SJSA1 (cell line): ENCODE measurements at regions not wholly inside any gene's neighbourhood (a gene's known extent, or its start where the extent isn't known, plus 50 kb on each side); places are given as distances from the start of the nearest gene placed in this dataset.
"Not testable (repeated sequence)": the region's sequence is repeated elsewhere in the genome, so short reads cannot be mapped to it uniquely, and the experiment has no call there.

Experiments
- DNase-seq, 2 experiments: peaks; one replicate each; pipeline ENCODE4 v3.0.0-alpha.2; 2015 to 2020; ENCODE audit warnings: low spot score in 2 of 2, low read depth in 1 of 2
- H3K27ac ChIP-seq: fragments of 250-450 bp; sonication (Bioruptor Pico); 2 replicates; pipeline ENCODE4 v1.5.1; 2020; ENCODE audit warnings: mild to moderate bottlenecking, moderate library complexity
- H3K27me3 ChIP-seq: fragments of 250-450 bp; sonication (Bioruptor Pico); replicated peaks from 2 replicates; pipeline ENCODE4 v1.5.1; 2020; ENCODE audit warnings: mild to moderate bottlenecking, moderate library complexity
- H3K36me3 ChIP-seq: fragments of 250-450 bp; sonication (Bioruptor Pico); 2 replicates; pipeline ENCODE4 v1.5.1; 2020; ENCODE audit warnings: mild to moderate bottlenecking
- H3K4me1 ChIP-seq: fragments of 250-450 bp; sonication (Bioruptor Pico); replicated peaks from 2 replicates; pipeline ENCODE4 v1.6.1; 2021; ENCODE audit warnings: mild to moderate bottlenecking
- H3K4me3 ChIP-seq: fragments of 250-450 bp; sonication (Bioruptor Pico); 2 replicates; pipeline ENCODE4 v1.5.1; 2020; ENCODE audit warnings: mild to moderate bottlenecking
- H3K9me3 ChIP-seq: fragments of 250-450 bp; sonication (Bioruptor Pico); replicated peaks from 2 replicates; pipeline ENCODE4 v1.5.1; 2020; ENCODE audit warnings: mild to moderate bottlenecking

- no peaks in the 10 kb centered on the region for H3K36me3 ChIP-seq
- no peaks in the 10 kb centered on the region for H3K4me1 ChIP-seq
- no peaks in the 10 kb centered on the region for H3K9me3 ChIP-seq
- no peaks in the 10 kb centered on the region for H3K27me3 ChIP-seq
- DNase-seq: no peak
- H3K4me3 ChIP-seq: no peak overlapping the region
- no peak overlapping the region for H3K27ac ChIP-seq
Measured at GRCh38 chr9:28981711-28982110, 1408.4 kb upstream of the C9orf72 start.

- Histone ChIP-seq H3K36me3 (no peaks in the 10 kb centered on the region), H3K27me3 (no peaks in the 10 kb centered on the region), H3K4me3 (no peak overlapping the region), H3K27ac (no peak overlapping the region), H3K9me3 (no peaks in the 10 kb centered on the region), H3K4me1 (no peaks in the 10 kb centered on the region)
- no peak for DNase-seq
Measured at GRCh38 chr9:28984016-28984415, 1410.7 kb upstream of the C9orf72 start.

DNA sequence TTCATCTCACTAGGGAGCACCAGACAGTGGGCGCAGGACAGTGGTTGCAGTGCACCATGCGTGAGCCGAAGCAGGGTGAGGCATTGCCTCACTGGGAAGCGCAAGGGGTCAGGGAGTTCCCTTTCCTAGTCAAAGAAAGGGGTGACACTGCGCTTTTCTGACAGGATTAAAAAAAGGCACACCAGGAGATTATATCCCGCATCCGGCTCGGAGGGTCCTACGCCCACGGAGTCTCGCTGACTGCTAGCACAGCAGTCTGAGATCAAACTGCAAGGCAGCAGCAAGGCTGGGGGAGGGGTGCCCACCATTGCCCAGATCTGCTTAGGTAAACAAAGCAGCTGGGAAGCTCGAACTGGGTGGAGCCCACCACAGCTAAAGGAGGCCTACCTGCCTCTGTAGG, 1416.7 kb upstream of the C9orf72 start:
- H3K4me1 ChIP-seq, H3K4me3 ChIP-seq, H3K27me3 ChIP-seq, H3K27ac ChIP-seq, H3K9me3 ChIP-seq, H3K36me3 ChIP-seq, DNase-seq: not testable (repeated sequence)

GRCh38 chr9:28999057-28999456, 1425.8 kb upstream of the C9orf72 start:
- Histone ChIP-seq H3K4me3 (no peak overlapping the region), H3K36me3 (no peaks in the 10 kb centered on the region), H3K27ac (no peak overlapping the region), H3K9me3 (no peaks in the 10 kb centered on the region), H3K27me3 (no peaks in the 10 kb centered on the region), H3K4me1 (no peaks in the 10 kb centered on the region)
- no peak for DNase-seq

DNA sequence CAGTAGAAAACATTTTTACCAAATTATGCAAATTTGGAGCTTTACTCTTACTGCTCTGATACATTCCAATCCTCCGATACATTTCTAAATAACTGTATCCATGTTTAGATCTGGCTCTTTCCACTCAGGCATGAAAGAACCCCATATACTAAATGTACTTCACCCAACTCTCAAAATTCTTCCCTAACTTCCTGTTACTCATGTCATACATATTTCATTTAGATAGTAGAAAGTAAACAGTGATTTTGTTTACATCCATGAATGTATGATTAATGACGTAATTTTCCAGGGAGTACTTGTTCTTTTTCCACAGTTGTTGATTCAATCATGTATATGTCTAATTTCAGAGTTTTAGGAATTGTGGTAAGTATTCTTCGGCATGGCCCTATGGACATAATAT, 1426.5 kb upstream of the C9orf72 start:
- H3K4me1 ChIP-seq: no peaks in the 10 kb centered on the region
- no peak overlapping the region for H3K4me3 ChIP-seq
- no peaks in the 10 kb centered on the region for H3K27me3 ChIP-seq
- no peak for DNase-seq
- no peak overlapping the region for H3K27ac ChIP-seq
- H3K36me3 ChIP-seq: no peaks in the 10 kb centered on the region
- H3K9me3 ChIP-seq: no peaks in the 10 kb centered on the region

DNA sequence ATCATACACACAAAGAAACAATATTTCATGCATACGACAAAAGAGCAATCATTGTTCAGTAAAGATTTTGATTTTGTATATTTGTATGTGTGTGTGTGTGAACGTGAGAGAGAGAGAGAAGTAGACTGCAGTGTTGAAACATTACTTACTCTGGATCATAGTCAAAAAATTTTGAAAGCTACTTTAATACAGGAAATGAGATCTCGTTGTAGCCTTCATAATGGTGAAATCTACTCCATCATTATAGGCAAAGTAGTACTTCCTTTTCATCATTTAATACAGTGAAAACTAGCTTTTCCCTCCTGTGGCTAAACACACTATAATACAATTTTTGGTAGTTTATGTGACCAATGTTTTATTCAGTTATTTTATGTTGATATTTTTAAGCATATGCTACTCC, 1427.7 kb upstream of the C9orf72 start:
- H3K27ac ChIP-seq: no peak overlapping the region
- no peaks in the 10 kb centered on the region for H3K27me3 ChIP-seq
- H3K4me1 ChIP-seq: no peaks in the 10 kb centered on the region
- no peak for DNase-seq
- H3K9me3 ChIP-seq: no peaks in the 10 kb centered on the region
- H3K36me3 ChIP-seq: no peaks in the 10 kb centered on the region
- no peak overlapping the region for H3K4me3 ChIP-seq

- Histone ChIP-seq H3K4me3 (no peak overlapping the region), H3K36me3 (no peaks in the 10 kb centered on the region), H3K9me3 (no peaks in the 10 kb centered on the region), H3K27me3 (no peaks in the 10 kb centered on the region), H3K4me1 (no peaks in the 10 kb centered on the region), H3K27ac (no peak overlapping the region)
- DNase-seq: no peak
Measured at GRCh38 chr9:29004988-29005387, 1431.7 kb upstream of the C9orf72 start.

DNA sequence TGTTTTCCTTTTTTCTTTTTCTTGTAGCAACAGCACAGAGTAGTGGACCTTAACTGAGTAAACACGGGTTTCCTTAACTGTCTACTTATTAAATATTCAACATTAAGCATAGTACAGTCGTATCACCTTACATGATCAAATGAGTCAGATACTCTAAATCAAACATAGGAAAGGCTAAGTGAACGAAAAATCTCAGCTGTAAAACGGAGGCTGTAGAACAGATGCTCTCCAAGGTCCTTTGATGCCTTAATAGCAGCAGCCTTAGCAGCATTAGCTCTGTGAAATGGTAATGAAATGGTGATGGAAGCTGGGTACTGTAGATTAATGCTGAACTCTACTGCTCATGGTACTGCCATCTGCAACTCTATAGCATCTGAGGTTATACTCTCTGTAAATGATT, 1433.3 kb upstream of the C9orf72 start:
- H3K9me3 ChIP-seq: no peaks in the 10 kb centered on the region

DNA sequence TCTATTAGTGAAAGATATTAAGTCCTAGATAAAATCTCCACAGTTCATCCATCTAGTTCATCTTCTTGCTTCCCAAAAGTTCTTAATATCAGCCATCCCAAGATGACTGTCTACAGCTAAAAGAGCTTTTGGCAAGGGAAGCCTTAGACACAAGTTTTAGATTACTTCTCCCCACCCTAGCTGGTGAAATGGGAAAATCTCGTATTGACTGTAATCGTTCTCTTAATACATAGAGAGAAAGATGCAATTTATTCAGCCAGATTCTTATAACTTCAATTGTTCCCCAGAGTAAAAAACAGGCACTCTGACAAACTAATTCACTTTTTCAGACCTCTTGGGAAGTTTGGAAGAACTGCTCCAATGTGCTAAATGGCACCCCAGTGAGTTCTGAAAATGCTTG, 1439.6 kb upstream of the C9orf72 start:
- no peaks in the 10 kb centered on the region for H3K9me3 ChIP-seq
- DNase-seq: no peak
- H3K4me3 ChIP-seq: no peak overlapping the region
- H3K27ac ChIP-seq: no peak overlapping the region
- no peaks in the 10 kb centered on the region for H3K36me3 ChIP-seq
- no peaks in the 10 kb centered on the region for H3K27me3 ChIP-seq
- H3K4me1 ChIP-seq: no peaks in the 10 kb centered on the region

More for the DNA sequence above, 1433.3 kb upstream of the C9orf72 start:
- DNase-seq: no peak
- Histone ChIP-seq H3K27me3 (no peaks in the 10 kb centered on the region), H3K27ac (no peak overlapping the region), H3K4me3 (no peak overlapping the region), H3K36me3 (no peaks in the 10 kb centered on the region), H3K4me1 (no peaks in the 10 kb centered on the region)

- no peak for DNase-seq
- Histone ChIP-seq H3K27ac (no peak overlapping the region), H3K4me1 (no peaks in the 10 kb centered on the region), H3K4me3 (no peak overlapping the region), H3K36me3 (no peaks in the 10 kb centered on the region), H3K27me3 (no peaks in the 10 kb centered on the region), H3K9me3 (no peaks in the 10 kb centered on the region)
Measured at GRCh38 chr9:29021632-29022031, 1448.4 kb upstream of the C9orf72 start.

GRCh38 chr9:29038332-29038731, 1465.1 kb upstream of the C9orf72 start:
- Histone ChIP-seq H3K4me3 (no peak overlapping the region), H3K9me3 (no peaks in the 10 kb centered on the region), H3K4me1 (no peaks in the 10 kb centered on the region), H3K36me3 (no peaks in the 10 kb centered on the region), H3K27me3 (no peaks in the 10 kb centered on the region), H3K27ac (no peak overlapping the region)
- DNase-seq: no peak

- H3K4me3 ChIP-seq: no peak overlapping the region
- DNase-seq: no peak
- H3K27ac ChIP-seq: no peak overlapping the region
- H3K9me3 ChIP-seq: no peaks in the 10 kb centered on the region
- H3K4me1 ChIP-seq: no peaks in the 10 kb centered on the region
- no peaks in the 10 kb centered on the region for H3K27me3 ChIP-seq
- no peaks in the 10 kb centered on the region for H3K36me3 ChIP-seq
Measured at GRCh38 chr9:29039258-29039657, 1466.0 kb upstream of the C9orf72 start.

DNA sequence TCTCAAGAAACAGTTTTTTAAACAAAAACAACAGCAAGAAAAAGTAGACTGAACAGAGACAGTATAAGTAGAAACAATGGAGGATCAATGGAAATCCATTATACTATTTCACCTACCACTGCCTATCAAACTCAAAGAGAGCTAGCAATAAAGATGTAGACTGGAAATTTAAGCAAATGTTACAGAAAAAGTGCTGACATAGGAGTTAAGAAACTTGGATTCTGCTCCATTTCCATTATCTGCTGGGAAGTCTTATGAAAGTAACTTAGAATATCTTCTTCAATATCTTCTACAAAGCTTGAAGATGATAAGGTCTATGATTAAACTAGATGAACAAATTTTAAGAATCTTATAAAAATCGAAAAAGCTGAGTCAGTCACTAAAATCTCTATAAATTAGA, 1469.8 kb upstream of the C9orf72 start:
- Histone ChIP-seq H3K9me3 (no peaks in the 10 kb centered on the region), H3K4me1 (no peaks in the 10 kb centered on the region), H3K4me3 (no peak overlapping the region), H3K36me3 (no peaks in the 10 kb centered on the region), H3K27me3 (no peaks in the 10 kb centered on the region), H3K27ac (no peak overlapping the region)
- DNase-seq: no peak

DNA sequence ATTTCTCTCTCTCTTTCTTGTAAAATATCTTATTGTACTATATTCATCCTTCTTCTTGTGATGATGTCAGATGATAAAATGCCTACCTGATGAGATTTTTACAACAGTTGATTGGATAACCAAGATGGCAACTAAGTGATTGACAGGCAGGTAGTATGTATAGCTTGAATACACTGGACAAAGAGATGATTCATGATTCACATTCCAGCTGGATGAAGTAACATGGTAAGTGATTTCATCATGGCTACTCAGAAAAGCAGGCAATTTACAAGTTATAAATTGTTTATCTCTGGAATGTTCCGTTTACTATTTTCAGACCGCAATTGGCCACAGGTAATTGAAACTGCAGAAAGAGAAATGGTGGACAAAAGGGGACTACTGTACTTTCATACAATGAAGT, 1471.7 kb upstream of the C9orf72 start:
- Histone ChIP-seq H3K36me3 (no peaks in the 10 kb centered on the region), H3K4me1 (no peaks in the 10 kb centered on the region), H3K27me3 (no peaks in the 10 kb centered on the region), H3K9me3 (no peaks in the 10 kb centered on the region), H3K27ac (no peak overlapping the region), H3K4me3 (no peak overlapping the region)
- no peak for DNase-seq

- no peaks in the 10 kb centered on the region for H3K36me3 ChIP-seq
- DNase-seq: no peak
- H3K9me3 ChIP-seq: no peaks in the 10 kb centered on the region
- no peaks in the 10 kb centered on the region for H3K4me1 ChIP-seq
- H3K4me3 ChIP-seq: no peak overlapping the region
- H3K27ac ChIP-seq: no peak overlapping the region
- no peaks in the 10 kb centered on the region for H3K27me3 ChIP-seq
Measured at GRCh38 chr9:29060041-29060440, 1486.8 kb upstream of the C9orf72 start.
